Right lung (tissue), 2 donors: ENCODE measurements at regions not wholly inside any gene's neighbourhood (a gene's known extent, or its start where the extent isn't known, plus 50 kb on each side); places are given as distances from the start of the nearest gene placed in this dataset.

Source experiments
- DNase-seq, 2 donors: peaks; one replicate each; pipeline ENCODE4 v3.0.0-alpha.2; 2013

DNA sequence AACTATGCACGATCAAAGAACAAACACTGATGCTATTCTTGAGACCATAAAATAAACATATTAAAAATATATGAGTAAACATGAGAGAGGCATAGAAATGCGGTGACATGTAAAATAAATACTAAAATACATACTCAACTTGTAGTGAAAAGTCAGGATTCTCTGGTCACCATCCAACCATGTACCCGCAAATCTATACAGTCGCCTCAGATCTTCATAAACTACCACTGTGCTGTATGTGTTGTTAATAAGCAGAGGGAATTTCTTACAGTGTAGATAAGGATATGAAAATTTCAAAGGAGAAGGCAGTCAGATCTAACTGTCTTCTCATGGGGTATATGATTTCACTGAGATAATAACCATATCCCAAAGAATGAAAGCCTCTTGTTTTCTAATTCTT lies 67.8 kb upstream of the FAM47B start:
- DNase-seq = no peak

GRCh38 chrX:34875204-34875603 lies 67.4 kb upstream of the FAM47B start:
- no peak for DNase-seq

GRCh38 chrX:34877436-34877835 lies 65.2 kb upstream of the FAM47B start:
- peak; percentile 12 to 14 for DNase-seq

DNA sequence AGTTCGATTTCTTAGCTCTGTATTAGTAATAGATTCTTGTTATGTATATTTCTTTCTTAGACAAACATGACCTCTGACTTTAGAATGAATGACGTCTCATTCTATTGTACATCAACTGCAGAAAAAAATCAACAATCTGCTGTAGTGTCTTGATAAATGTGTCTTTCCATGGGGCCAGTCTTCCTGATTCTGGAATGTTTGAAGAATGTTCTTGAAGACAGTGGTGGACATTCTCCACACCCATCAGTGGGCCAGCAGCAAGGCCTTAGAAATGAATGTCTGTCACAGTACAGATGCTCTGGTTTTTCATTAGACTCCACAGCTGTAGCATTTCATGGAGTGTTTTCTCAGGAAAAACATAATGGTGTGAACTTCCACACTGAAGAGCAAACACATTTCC lies 63.2 kb upstream of the FAM47B start:
- DNase-seq = no peak

DNA sequence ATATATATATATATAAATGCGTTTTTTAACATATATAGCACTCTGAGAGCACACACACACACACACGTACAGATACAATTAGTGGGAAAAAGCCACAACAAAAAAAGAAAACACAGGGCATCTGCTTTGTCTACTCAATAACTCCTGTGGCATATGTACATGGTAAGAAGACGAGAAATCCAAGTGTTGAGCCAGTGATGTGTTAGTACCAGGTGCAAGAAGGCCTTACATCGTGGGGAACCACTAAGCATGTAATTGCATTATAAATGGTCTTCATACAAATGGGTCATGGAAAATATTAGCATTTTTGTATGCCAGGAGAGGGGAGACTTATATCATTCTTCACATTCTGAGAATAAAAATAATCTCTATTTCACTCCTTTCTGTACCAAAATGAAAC lies 62.7 kb upstream of the FAM47B start:
- no peak for DNase-seq

DNA sequence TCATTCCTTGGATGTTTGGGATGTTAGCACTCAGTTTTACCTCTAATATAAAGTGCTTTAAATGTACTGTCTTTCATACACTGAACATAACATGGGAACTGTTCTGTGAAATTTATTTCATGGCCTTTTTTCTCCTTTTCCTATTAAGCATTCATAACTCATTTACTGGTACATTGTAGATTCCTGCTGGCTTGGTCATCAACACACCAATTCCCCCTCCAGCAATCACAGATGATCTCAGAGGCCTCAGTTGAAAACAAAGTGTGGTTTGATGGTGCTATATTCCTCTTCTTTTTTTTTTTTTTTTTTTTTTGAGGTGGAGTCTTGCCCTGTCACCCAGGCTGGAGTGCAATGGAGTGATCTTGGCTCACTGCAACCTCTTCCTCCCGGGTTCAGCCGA lies 61.9 kb upstream of the FAM47B start:
- no peak for DNase-seq

GRCh38 chrX:34881671-34882070 lies 60.9 kb upstream of the FAM47B start:
- no peak for DNase-seq

DNA sequence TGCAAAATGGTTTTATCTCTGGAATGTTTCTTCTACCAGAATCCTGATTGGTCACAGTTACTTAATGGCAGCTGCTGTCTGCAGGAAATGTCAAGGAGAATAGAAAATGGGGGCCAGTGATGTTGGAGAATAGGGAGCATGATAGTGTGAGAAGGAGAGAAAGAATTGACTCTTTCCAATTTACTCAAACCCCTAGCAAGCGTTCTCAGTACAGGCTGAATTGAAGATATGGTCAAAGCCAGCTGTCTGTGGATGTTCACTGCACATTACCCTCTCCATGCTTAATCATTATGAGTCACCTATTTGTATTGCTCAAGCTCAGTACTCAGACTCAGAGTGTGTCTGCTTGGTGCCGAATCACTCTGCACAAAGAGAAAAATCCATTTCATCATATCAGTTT lies 57.8 kb upstream of the FAM47B start:
- DNase-seq = no peak

- DNase-seq = no peak
These were observed 56.6 kb upstream of the FAM47B start for GRCh38 chrX:34886011-34886410.

DNA sequence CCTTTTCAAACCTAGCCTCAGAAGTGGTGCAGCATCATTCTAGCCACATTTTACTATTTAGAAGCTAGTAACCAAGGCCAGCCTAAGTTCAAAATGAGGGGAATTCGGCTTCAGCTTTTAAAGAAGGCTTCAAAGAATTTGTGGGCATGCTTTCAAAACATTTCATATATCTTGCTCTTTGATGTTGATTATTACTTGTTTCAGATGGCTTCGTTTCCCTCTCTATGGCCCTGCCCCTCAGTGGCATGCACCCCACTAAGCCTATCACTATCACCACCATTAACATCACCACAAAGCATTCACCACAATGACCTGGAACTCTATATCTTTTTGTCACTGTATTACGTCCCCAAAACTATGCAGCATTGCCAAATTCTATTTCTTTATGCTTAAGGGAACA lies 51.2 kb upstream of the FAM47B start:
- DNase-seq = no peak
